ENCODE measurements at regions not wholly inside any gene's neighbourhood (a gene's known extent, or its start where the extent isn't known, plus 50 kb on each side); places are given as distances from the start of the nearest gene placed in this dataset.
"Not testable (repeated sequence)": the region's sequence is repeated elsewhere in the genome, so short reads cannot be mapped to it uniquely, and the experiment has no call there.

GRCh38 chr10:30694518-30695228, 65.1 kb upstream of the LYZL2 start:
- no peak for TF ChIP-seq POLR2A (IDR thresholded peaks at IDR 0.05; ENCODE audit: low read depth, low read length)
- TF ChIP-seq TAF1 (IDR thresholded peaks at IDR 0.05; ENCODE audit: borderline replicate concordance, low read depth, low read length): no peak
- no peak for FAIRE-seq

GRCh38 chr10:30691639-30692015, 62.1 kb upstream of the LYZL2 start:
- TF ChIP-seq POLR2AphosphoS5 (IDR thresholded peaks at IDR 0.05; ENCODE audit: low read depth, low read length): no peak
- TF ChIP-seq POLR2A (IDR thresholded peaks at IDR 0.05; ENCODE audit: low read depth, low read length): no peak
- TF ChIP-seq TAF1 (IDR thresholded peaks at IDR 0.05; ENCODE audit: borderline replicate concordance, low read depth, low read length): no peak
- DNase-seq (ENCODE audit: insufficient read length): no peak
- no peak for FAIRE-seq

More at GRCh38 chr10:30694518-30695228, 65.1 kb upstream of the LYZL2 start:
- no peak for DNase-seq (ENCODE audit: insufficient read length)

- not testable (repeated sequence) for FAIRE-seq; DNase-seq (ENCODE audit: insufficient read length)
These were observed 61.5 kb upstream of the LYZL2 start for GRCh38 chr10:30690948-30691638.

GRCh38 chr10:30688456-30688855, 58.9 kb upstream of the LYZL2 start:
- FAIRE-seq (no peak), DNase-seq (ENCODE audit: insufficient read length) (no peak)
- TF ChIP-seq POLR2A (IDR thresholded peaks at IDR 0.05; ENCODE audit: low read depth, low read length) (no peak), POLR2AphosphoS5 (IDR thresholded peaks at IDR 0.05; ENCODE audit: low read depth, low read length) (no peak), TAF1 (IDR thresholded peaks at IDR 0.05; ENCODE audit: borderline replicate concordance, low read depth, low read length) (no peak)

- DNase-seq (ENCODE audit: insufficient read length) (peak; percentile 32), FAIRE-seq (peak; percentile 86)
- TF ChIP-seq POLR2A (IDR thresholded peaks at IDR 0.05; ENCODE audit: low read depth, low read length) (no peak), POLR2AphosphoS5 (IDR thresholded peaks at IDR 0.05; ENCODE audit: low read depth, low read length) (no peak), TAF1 (IDR thresholded peaks at IDR 0.05; ENCODE audit: borderline replicate concordance, low read depth, low read length) (no peak)
These were observed 58.2 kb upstream of the LYZL2 start for GRCh38 chr10:30687698-30688213.

- DNase-seq (ENCODE audit: insufficient read length) (no peak), FAIRE-seq (no peak)
- TF ChIP-seq POLR2AphosphoS5 (IDR thresholded peaks at IDR 0.05; ENCODE audit: low read depth, low read length) (no peak), POLR2A (IDR thresholded peaks at IDR 0.05; ENCODE audit: low read depth, low read length) (no peak), TAF1 (IDR thresholded peaks at IDR 0.05; ENCODE audit: borderline replicate concordance, low read depth, low read length) (no peak)
These were observed 57.2 kb upstream of the LYZL2 start for GRCh38 chr10:30686708-30687107.

GRCh38 chr10:30683496-30683895, 53.9 kb upstream of the LYZL2 start:
- no peak for FAIRE-seq
- no peak for TF ChIP-seq TAF1 (IDR thresholded peaks at IDR 0.05; ENCODE audit: borderline replicate concordance, low read depth, low read length)
- no peak for DNase-seq (ENCODE audit: insufficient read length)

GRCh38 chr10:30682377-30683199, 53.0 kb upstream of the LYZL2 start:
- not testable (repeated sequence) for DNase-seq (ENCODE audit: insufficient read length); FAIRE-seq

- FAIRE-seq: no peak
- DNase-seq (ENCODE audit: insufficient read length): no peak
These were observed 51.4 kb upstream of the LYZL2 start for GRCh38 chr10:30680908-30681307.

More at GRCh38 chr10:30680908-30681307, 51.4 kb upstream of the LYZL2 start:
- TF ChIP-seq POLR2AphosphoS5 (IDR thresholded peaks at IDR 0.05; ENCODE audit: low read depth, low read length): no peak
- TF ChIP-seq POLR2A (IDR thresholded peaks at IDR 0.05; ENCODE audit: low read depth, low read length): no peak
- TF ChIP-seq TAF1 (IDR thresholded peaks at IDR 0.05; ENCODE audit: borderline replicate concordance, low read depth, low read length): no peak
